ENCODE measurements at regions not wholly inside any gene's neighbourhood (a gene's known extent, or its start where the extent isn't known, plus 50 kb on each side); places are given as distances from the start of the nearest gene placed in this dataset.
"Not testable (repeated sequence)": the region's sequence is repeated elsewhere in the genome, so short reads cannot be mapped to it uniquely, and the experiment has no call there.

DNA sequence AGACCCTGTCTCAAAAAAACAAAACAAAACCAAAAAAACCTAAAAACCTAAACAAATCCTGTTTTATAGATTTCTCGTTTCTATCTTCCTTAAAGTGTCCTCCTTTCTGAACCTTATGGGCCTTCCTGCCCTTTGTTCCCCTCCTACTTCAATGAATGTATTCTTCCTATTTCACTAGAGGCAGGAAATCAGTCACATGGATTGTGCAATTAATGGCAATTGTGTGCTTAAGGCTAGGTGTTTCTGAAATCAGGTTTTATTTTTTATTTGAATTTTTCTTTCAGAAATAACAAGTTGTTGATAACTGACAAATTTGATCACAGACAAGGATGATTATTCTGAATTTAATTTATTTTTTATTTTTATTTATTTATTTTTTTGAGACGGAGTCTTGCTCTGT is 220.6 kb upstream of the SEMA6A start:
- Mint-ChIP-seq H3K4me1 (ENCODE audit: low read depth) (no peaks in the 10 kb centered on the region), H3K9me3 (ENCODE audit: low read depth) (no peaks in the 10 kb centered on the region), H3K36me3 (no peaks in the 10 kb centered on the region), H3K27me3 (peaks cover 1% of the 10 kb centered on the region), H3K4me3 (no peak overlapping the region), H3K27ac (no peak overlapping the region)

DNA sequence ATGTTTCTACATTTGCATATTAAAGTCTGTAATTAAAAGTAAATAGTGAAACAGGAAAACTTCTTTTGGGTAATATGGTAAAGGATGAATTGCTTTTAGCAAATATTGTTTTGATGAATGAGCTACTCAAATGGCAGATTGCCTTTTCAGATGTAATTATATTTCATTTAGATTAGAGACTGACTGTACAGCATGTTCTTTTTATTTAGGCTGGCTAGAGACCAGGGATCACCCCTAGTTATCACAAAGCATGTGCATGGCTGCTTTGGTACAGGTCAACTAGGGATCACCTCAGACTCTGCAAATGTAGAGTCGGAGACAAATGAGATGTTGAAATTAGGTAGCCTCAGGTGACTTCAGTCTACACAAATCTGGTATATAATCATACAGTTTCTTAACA is 214.9 kb upstream of the SEMA6A start:
- Mint-ChIP-seq H3K9me3 (ENCODE audit: low read depth) (peaks cover 3% of the 10 kb centered on the region), H3K27me3 (peaks cover 1% of the 10 kb centered on the region), H3K4me3 (no peak overlapping the region), H3K27ac (no peak overlapping the region), H3K4me1 (ENCODE audit: low read depth) (no peaks in the 10 kb centered on the region), H3K36me3 (no peaks in the 10 kb centered on the region)

DNA sequence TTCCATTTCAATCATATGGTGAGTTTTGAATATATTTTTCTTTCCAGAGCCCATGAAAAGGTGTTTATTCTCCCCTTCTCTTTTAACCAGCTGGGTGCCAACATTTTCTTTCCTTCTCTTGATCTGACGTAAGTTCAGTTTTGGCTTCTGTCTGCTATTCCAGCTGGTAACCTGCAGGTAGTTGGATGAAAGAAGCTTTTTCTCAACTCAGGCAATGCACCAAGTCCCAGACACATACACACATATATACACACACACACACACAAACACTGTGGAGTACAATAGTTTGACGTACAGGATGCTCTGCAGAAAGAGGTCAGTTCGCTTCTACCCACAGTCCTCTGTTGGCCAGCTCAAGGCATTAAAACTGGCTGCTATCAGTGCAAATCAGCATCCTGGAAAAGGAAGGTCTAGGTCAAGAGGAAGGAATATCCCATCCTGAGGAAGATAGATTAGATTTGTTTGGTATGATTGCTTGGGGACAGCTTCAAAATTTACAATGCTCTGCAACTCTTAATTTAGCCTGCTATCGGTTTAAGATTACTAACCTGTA is 214.3 kb upstream of the SEMA6A start:
- H3K36me3 Mint-ChIP-seq, result no peaks in the 10 kb centered on the region
- no peak overlapping the region for H3K27ac Mint-ChIP-seq
- H3K9me3 Mint-ChIP-seq (ENCODE audit: low read depth), result peaks cover 3% of the 10 kb centered on the region
- H3K4me3 Mint-ChIP-seq, result no peak overlapping the region
- H3K4me1 Mint-ChIP-seq (ENCODE audit: low read depth), result no peaks in the 10 kb centered on the region
- peaks cover 1% of the 10 kb centered on the region for H3K27me3 Mint-ChIP-seq

DNA sequence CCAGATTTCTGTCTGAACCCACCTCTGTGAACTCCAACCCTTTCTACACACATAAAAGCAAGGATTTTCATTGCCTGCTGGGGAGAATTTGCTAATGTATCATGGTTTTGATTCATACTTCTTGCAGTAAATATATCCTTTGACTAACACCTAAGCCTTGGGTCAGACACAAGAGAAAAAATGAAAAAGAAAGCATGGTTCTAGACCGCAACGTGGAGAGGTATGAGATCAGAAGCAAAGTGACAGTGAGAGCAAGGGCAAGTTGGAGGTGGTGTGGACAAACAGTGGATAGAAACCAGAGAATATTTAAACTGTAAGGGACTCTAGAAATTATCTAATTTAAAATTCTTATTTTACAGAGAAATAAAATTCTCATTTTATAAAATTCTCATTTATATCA is 212.9 kb upstream of the SEMA6A start:
- Mint-ChIP-seq H3K27ac (no peak overlapping the region), H3K4me1 (ENCODE audit: low read depth) (no peaks in the 10 kb centered on the region), H3K27me3 (no peaks in the 10 kb centered on the region), H3K36me3 (no peaks in the 10 kb centered on the region), H3K9me3 (ENCODE audit: low read depth) (peaks cover 3% of the 10 kb centered on the region), H3K4me3 (no peak overlapping the region)

DNA sequence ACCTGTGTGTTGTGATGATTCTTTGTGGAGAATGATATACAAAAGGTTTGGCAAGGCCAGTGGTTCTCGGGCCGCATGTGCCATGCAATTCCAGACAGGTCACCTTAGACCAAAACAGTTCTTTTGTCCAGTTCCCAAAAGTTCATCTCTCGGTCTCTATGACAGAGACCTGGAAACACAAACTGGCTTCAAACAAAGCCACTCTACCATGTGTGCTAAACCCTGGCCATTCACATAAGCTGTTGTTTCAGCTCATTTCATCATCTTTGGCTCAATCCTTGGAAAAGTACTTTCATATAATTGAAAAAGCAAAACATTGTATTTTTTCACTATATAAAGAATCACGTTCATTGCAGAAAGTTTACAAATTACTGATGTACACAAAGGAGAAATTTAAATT is 210.5 kb upstream of the SEMA6A start:
- H3K4me3 Mint-ChIP-seq, result no peak overlapping the region
- no peaks in the 10 kb centered on the region for H3K4me1 Mint-ChIP-seq (ENCODE audit: low read depth)
- H3K36me3 Mint-ChIP-seq, result no peaks in the 10 kb centered on the region
- H3K9me3 Mint-ChIP-seq (ENCODE audit: low read depth), result peaks cover 3% of the 10 kb centered on the region
- H3K27me3 Mint-ChIP-seq, result no peaks in the 10 kb centered on the region
- H3K27ac Mint-ChIP-seq, result no peak overlapping the region

DNA sequence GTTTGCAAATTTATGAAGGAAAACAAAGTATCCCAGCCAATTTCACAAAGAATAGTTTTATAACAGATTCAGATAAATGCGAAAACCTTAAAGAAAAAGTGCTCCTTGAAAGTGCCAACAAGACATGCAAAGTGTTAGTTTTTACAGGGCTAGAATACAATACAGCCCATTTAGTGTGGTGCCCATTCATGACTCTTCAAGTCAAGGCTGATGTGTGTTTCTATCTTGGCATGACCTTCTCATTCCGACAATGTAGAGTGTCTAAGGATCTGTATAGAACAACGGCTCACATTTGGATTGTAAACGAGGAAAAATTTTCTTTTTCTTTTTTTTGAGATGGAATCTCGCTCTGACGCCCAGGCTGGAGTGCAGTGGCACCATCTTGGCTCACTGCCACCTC is 205.2 kb upstream of the SEMA6A start:
- Mint-ChIP-seq H3K27ac (no peak overlapping the region), H3K4me1 (ENCODE audit: low read depth) (no peaks in the 10 kb centered on the region), H3K4me3 (no peak overlapping the region), H3K9me3 (ENCODE audit: low read depth) (no peaks in the 10 kb centered on the region), H3K36me3 (no peaks in the 10 kb centered on the region), H3K27me3 (no peaks in the 10 kb centered on the region)

DNA sequence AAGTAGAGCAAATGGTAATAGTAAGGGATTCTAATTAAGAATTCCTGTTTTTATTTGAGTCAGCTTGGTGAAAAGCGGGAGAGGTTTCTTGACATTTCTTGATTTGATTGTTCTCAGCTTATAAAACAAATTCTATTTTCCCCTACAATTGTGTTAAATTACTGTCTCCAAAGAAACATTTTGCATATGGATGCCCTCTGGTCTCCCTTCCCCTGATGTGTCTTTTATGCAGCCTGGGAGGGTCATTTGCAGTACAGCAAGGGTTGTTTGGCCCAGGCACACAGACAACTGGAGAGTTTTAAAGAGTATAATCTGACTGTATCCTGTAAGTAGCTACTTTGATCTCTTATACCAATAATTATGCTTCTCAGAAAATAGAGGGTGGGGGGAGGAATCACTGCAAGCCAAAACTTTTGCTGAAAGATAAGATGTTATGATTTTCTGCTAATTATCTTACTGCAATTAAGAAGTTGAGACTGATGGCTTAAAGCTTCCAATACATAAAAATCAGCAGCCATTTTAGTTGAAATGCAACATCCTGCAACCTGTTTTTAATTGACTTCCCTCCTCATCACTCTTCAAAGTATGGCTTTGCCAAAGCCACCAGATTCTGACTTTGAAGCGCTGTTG is 204.1 kb upstream of the SEMA6A start:
- H3K4me1 Mint-ChIP-seq (ENCODE audit: low read depth), result no peaks in the 10 kb centered on the region
- H3K4me3 Mint-ChIP-seq, result no peak overlapping the region
- no peaks in the 10 kb centered on the region for H3K36me3 Mint-ChIP-seq
- H3K9me3 Mint-ChIP-seq (ENCODE audit: low read depth), result no peaks in the 10 kb centered on the region
- H3K27ac Mint-ChIP-seq, result no peak overlapping the region
- no peaks in the 10 kb centered on the region for H3K27me3 Mint-ChIP-seq

DNA sequence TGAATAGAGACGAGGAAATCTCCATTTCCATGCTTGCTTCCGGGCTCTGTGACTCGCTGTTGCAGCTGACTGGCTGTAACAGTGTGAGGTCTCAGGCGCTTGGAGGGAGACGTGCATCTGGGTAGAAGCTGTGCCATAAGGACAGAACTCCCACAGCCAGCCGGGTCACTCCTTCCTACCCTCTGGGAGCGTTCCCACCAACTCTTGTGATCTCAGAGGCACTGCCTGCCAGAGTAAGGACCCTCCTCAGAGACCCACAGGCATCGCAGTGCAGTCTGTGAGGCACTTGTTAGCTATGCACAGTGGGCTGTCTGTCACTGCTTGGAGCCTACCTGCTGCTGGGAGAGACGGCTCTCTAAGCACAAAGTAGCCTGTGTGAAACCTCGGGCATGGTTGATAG is 203.4 kb upstream of the SEMA6A start:
- H3K4me1 Mint-ChIP-seq (ENCODE audit: low read depth), result no peaks in the 10 kb centered on the region
- no peaks in the 10 kb centered on the region for H3K27me3 Mint-ChIP-seq
- no peak overlapping the region for H3K27ac Mint-ChIP-seq
- no peaks in the 10 kb centered on the region for H3K9me3 Mint-ChIP-seq (ENCODE audit: low read depth)
- H3K4me3 Mint-ChIP-seq, result no peak overlapping the region
- no peaks in the 10 kb centered on the region for H3K36me3 Mint-ChIP-seq

DNA sequence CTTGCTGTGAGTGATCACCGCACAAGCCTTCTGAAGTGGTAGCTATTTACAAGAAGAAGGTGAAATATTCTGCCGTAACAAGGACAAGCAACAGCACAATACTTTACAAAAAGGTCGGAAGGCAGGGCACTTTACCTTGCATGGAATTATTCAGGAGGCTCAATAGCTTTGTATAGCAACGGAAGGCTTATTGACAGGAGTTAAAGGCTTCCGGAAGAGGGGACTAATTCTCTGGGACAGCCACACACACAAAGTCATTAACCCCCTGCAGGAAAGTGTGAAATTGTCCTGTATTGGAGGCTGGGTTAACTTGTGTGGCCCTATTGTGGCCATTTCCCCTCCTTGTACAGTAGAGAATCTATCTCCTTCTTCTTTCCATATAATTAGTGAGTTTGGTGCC is 199.3 kb upstream of the SEMA6A start:
- Mint-ChIP-seq H3K27ac (no peak overlapping the region), H3K4me3 (no peak overlapping the region), H3K36me3 (no peaks in the 10 kb centered on the region), H3K4me1 (ENCODE audit: low read depth) (no peaks in the 10 kb centered on the region), H3K9me3 (ENCODE audit: low read depth) (no peaks in the 10 kb centered on the region), H3K27me3 (no peaks in the 10 kb centered on the region)

DNA sequence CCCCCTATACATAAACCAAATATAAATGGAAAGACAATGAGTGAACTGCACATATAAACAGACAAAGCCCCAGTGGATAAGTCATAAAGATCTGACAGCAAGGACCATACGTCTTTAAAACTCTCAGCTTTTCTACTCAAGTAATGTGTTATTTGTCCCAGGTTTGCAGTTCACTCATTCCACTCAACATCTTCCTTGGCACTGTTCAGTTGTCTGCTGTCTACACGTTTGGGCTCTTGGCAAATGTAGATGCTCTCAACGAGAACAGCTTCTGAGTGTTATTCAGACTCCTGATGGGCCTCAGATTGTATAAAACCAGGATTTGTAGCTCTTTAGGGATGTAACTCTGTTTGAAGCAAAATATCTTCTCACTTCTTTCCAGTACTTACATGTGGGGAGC is 198.2 kb upstream of the SEMA6A start:
- H3K9me3 Mint-ChIP-seq (ENCODE audit: low read depth), result no peaks in the 10 kb centered on the region
- no peak overlapping the region for H3K4me3 Mint-ChIP-seq
- no peaks in the 10 kb centered on the region for H3K4me1 Mint-ChIP-seq (ENCODE audit: low read depth)
- H3K27me3 Mint-ChIP-seq, result no peaks in the 10 kb centered on the region
- no peak overlapping the region for H3K27ac Mint-ChIP-seq
- H3K36me3 Mint-ChIP-seq, result no peaks in the 10 kb centered on the region

DNA sequence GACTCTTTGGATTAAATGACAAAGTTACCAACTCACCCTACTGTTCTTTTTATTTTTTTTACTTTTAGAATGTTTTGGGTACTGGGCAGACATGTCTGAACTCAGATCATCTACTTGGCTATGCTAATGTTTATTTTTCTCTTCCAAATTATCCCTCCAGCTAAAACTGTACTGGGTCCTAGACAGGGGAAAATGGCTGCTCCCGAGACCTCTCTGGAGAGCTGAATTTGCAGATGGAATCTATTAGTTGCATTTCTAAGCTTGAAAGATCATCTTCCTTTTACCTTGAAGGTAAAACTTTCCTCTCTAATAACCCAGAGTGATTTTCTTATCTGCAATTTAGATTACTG is 197.5 kb upstream of the SEMA6A start:
- Mint-ChIP-seq H3K27me3 (no peaks in the 10 kb centered on the region), H3K9me3 (ENCODE audit: low read depth) (no peaks in the 10 kb centered on the region), H3K4me1 (ENCODE audit: low read depth) (no peaks in the 10 kb centered on the region), H3K36me3 (no peaks in the 10 kb centered on the region), H3K4me3 (no peak overlapping the region), H3K27ac (no peak overlapping the region)

DNA sequence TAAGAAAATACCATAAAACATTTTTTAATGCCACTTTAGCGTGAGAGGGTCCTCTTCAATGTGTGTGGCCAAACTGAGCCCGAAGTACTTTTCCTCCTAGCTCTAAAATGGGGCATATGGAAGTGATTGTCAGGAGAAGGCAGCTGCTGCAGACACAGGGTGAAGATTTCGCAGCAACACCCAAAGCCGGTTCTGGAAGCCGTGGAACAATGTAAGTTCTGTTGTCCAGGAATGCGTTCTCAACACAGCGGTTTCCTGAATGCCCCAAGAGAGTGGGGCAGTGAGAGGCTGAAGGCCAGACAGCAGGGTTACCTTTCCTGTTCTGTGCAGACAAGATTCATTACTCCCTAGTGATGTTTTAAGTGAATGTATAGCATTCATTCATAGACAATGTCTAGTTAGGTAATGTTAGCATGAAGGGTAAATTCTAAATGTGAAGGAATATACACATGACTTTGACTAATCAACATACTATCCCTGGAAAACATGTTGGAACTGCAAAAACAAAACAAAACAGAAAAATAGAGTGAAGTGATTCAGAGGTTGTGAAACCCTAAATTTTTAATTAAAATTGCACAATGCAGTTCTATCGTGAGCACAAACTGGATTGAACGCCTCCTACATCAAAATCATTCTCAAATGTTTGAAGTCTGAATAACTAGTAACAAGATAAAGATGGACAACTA is 197.0 kb upstream of the SEMA6A start:
- Mint-ChIP-seq H3K4me1 (ENCODE audit: low read depth) (no peaks in the 10 kb centered on the region), H3K27ac (no peak overlapping the region), H3K9me3 (ENCODE audit: low read depth) (no peaks in the 10 kb centered on the region), H3K36me3 (no peaks in the 10 kb centered on the region), H3K27me3 (no peaks in the 10 kb centered on the region), H3K4me3 (no peak overlapping the region)

DNA sequence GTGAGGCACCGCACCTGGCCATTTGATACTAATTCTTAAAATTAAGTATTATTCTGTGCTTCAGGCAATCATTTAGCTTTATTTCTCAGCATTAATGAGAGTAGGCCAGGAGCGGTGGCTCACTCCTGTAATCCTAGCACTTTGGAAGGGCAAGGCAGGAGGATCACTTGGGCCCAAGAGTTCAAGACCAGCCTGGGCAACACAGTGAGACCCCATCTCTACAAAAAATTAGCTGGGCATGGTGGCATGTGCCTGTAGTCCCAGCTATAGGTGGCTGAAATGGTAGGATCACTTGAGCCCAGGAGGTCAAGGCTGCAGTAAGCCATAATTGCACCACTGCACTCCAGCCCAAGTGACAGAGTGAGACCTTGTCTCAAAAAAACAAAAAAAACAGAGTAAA is 195.3 kb upstream of the SEMA6A start:
- H3K27me3 Mint-ChIP-seq; H3K4me1 Mint-ChIP-seq (ENCODE audit: low read depth); H3K36me3 Mint-ChIP-seq; H3K27ac Mint-ChIP-seq; H3K4me3 Mint-ChIP-seq; H3K9me3 Mint-ChIP-seq (ENCODE audit: low read depth): not testable (repeated sequence)

DNA sequence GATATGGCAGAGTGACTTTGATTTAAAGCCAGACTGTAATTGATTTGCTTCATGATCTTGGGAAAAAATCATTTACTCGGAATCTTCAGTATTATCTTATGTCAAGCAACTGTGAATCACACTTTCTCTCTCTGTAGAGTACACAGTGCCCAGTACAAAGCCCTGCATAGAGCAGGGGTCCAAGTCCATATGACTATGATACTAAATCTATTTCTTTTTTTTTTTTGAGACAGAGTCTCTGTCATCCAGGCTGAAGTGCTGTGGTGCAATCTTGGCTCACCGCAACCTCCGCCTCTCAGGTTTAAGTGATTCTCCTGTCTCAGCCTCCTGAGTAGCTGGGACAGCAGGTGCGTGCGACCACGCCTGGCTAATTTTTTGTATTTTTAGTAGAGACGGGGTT is 194.8 kb upstream of the SEMA6A start:
- Mint-ChIP-seq H3K4me1 (ENCODE audit: low read depth) (no peaks in the 10 kb centered on the region), H3K27ac (no peak overlapping the region), H3K36me3 (no peaks in the 10 kb centered on the region), H3K27me3 (peaks cover 3% of the 10 kb centered on the region), H3K9me3 (ENCODE audit: low read depth) (no peaks in the 10 kb centered on the region), H3K4me3 (no peak overlapping the region)

DNA sequence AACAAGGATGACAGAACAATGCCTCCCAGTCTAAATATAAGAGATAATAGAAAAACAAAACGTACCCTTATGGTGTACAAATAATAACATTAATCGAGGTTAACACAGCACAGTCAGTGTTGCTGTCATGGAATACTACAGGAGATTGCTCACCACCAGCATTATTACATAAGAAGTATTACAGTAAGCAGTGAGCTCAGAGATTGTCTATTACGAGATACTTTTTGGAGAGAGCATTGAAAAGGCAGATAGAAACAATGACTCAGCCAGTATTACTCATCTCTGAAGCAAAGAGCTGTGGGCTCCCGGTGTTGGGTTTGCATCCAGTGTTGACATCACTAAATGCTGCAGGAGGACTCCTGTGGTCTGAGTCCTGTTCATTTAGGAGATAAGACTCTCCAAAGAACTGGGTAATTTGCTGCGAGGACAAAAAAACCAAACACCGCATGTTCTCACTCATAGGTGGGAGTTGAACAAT is 191.9 kb upstream of the SEMA6A start:
- Mint-ChIP-seq H3K4me1 (ENCODE audit: low read depth) (no peaks in the 10 kb centered on the region), H3K4me3 (no peak overlapping the region), H3K27ac (no peak overlapping the region), H3K9me3 (ENCODE audit: low read depth) (no peaks in the 10 kb centered on the region), H3K27me3 (peaks cover 3% of the 10 kb centered on the region), H3K36me3 (no peaks in the 10 kb centered on the region)

DNA sequence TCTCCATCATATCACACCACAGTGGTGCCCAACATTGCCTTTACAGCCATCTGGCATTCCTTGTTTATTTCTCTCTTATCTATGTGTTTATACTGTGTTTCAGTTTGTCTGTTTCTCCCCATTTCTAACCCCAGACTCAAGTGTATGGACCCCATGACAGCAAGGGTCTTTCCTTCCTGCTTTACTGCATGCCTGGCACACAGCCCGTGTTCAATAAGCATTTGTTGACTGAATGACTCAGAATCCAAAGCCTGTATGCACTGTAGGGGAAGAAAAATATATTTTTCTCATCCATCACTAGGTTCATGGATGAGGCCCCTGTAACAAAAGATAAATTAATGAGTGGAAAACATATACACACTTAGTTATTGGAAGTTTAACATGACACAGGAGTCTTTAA is 190.8 kb upstream of the SEMA6A start:
- Mint-ChIP-seq H3K4me1 (ENCODE audit: low read depth) (no peaks in the 10 kb centered on the region), H3K36me3 (no peaks in the 10 kb centered on the region), H3K4me3 (no peak overlapping the region), H3K9me3 (ENCODE audit: low read depth) (no peaks in the 10 kb centered on the region), H3K27me3 (peaks cover 3% of the 10 kb centered on the region), H3K27ac (no peak overlapping the region)
